Activated CD4-positive, alpha-beta T cell treated with anti-CD3 and anti-CD28 coated beads for 36 hours (primary cell): ENCODE measurements at regions not wholly inside any gene's neighbourhood (a gene's known extent, or its start where the extent isn't known, plus 50 kb on each side); places are given as distances from the start of the nearest gene placed in this dataset.
"Not testable (repeated sequence)": the region's sequence is repeated elsewhere in the genome, so short reads cannot be mapped to it uniquely, and the experiment has no call there.

Source experiments
- ATAC-seq: fragments of 200-7000 bp; cut with Tn5 transposase; one replicate; pipeline ENCODE4 v1.10.0; 2021; ENCODE audit warnings: mild to moderate bottlenecking, moderate library complexity
- CTCF ChIA-PET: fragments of 350-600 bp; sonication (Branson Sonifier 250); formaldehyde crosslinking; loops from one replicate; lab custom pipeline; 2021; ENCODE audit warnings: antibody characterized with exemption; lab: Charles Lee
- POLR2A ChIA-PET: fragments of 350-600 bp; sonication (Branson Sonifier 250); formaldehyde crosslinking; loops from one replicate; lab custom pipeline; 2021; ENCODE audit warnings: antibody characterized with exemption, inconsistent platforms; lab: Charles Lee
- DNase-seq: peaks from one replicate; pipeline ENCODE4 v3.0.0-alpha.2; 2020
- H3K27ac Mint-ChIP-seq: one replicate; pipeline ENCODE4 v1.8.0; 2021; ENCODE audit warnings: mixed read lengths
- H3K27me3 Mint-ChIP-seq: one replicate; pipeline ENCODE4 v1.8.0; 2021; ENCODE audit warnings: mixed read lengths
- H3K36me3 Mint-ChIP-seq: one replicate; pipeline ENCODE4 v1.8.0; 2021; ENCODE audit warnings: low read depth, mixed read lengths
- H3K4me1 Mint-ChIP-seq: one replicate; pipeline ENCODE4 v1.8.0; 2021; ENCODE audit warnings: mixed read lengths
- H3K4me3 Mint-ChIP-seq: one replicate; pipeline ENCODE4 v1.8.0; 2021; ENCODE audit warnings: mild to moderate bottlenecking, moderate library complexity, mixed read lengths
- H3K9me3 Mint-ChIP-seq: one replicate; pipeline ENCODE4 v1.8.0; 2021; ENCODE audit warnings: low read depth, mixed read lengths
- intact Hi-C, 2 experiments: fragments of 100-400 bp; cut with DNase I in 1 of 2; cut with micrococcal nuclease in 1 of 2; formaldehyde crosslinking; loops; one replicate each; pipeline versions ENCODE4 v1.14.2 to v1.15.1; 2022 to 2024; cut with DNase I, micrococcal nuclease

DNA sequence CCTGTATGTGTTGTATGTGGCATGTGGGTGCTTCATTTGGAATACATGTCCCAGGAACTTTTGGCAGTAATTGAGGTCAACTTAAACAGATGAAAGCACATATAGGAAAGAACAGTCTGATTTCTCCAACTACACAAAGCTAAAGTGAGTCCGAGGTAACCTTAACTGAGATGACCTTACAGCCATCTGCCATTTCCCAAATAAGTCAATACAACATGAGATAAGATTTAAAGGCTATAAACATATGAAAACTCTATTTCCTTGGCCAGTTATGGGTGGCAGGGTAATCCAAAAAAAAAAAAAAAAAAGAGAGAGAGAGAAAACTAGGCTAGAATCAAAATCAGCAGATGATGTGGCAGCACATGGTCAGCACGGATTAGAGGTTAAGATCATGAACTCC, 1068.3 kb downstream of the KHDRBS2 start:
- DNase-seq = no peak
- intact Hi-C loops = no loop called here
- CTCF ChIA-PET = no interaction called here
- Mint-ChIP-seq H3K27ac (no peak overlapping the region), H3K4me3 (no peak overlapping the region), H3K27me3 (no peaks in the 10 kb centered on the region), H3K4me1 (no peaks in the 10 kb centered on the region), H3K36me3 (no peaks in the 10 kb centered on the region), H3K9me3 (peaks cover 19% of the 10 kb centered on the region)
- ATAC-seq = no peak
- POLR2A ChIA-PET = no interaction called here

DNA sequence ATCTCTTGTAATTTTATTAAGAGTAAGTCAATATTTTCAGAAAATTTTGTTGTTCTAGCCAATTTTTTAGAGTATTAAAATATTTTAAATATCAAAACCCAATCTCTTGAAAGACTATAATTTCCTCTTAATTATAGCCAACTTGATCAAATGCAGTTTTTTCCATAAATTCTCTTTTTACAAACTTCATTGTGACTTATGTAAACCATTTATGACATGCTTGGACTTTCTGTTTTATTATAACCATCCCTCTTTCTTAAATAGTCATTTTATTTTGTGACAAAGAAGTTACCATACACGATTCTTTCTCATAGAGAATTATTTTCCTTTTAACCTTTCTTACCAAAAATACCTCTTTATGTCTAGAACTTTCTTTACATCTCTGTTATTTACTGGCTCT, 1075.5 kb downstream of the KHDRBS2 start:
- no peak overlapping the region for H3K4me3 Mint-ChIP-seq
- no peak overlapping the region for H3K27ac Mint-ChIP-seq
- DNase-seq (no peak), ATAC-seq (no peak)
- POLR2A ChIA-PET = no interaction called here
- no peaks in the 10 kb centered on the region for H3K4me1 Mint-ChIP-seq
- H3K9me3 Mint-ChIP-seq = peaks cover 18% of the 10 kb centered on the region
- H3K36me3 Mint-ChIP-seq = no peaks in the 10 kb centered on the region
- no peaks in the 10 kb centered on the region for H3K27me3 Mint-ChIP-seq
- CTCF ChIA-PET = no interaction called here
- intact Hi-C loops = no loop called here

DNA sequence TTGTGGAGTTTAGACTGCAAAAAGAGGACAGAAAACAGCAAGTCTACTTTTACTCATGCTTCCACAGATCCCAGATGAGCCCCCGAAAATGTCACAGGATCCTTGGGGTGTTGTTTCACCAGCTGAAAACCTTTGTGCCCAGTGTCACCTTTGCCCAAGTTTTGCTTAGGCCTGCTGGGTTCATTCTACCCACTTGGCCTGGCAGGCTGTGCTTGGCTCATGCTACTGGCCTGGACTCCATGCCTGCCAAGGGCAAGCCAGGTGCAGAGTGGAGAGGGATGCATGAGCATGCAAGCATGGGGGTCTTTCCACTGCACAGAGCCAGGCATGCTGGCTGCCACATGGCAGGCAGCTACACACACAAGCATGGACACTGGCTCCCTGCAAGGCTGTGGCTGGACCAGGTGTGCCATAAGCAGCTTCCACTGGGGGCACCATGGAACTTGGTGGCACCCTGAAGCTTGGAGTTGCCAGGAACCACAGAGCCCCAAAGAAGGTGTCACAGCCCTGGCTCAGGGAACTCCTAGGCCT, 1082.0 kb downstream of the KHDRBS2 start:
- ATAC-seq (no peak), DNase-seq (no peak)
- H3K36me3 Mint-ChIP-seq = no peaks in the 10 kb centered on the region
- no peaks in the 10 kb centered on the region for H3K27me3 Mint-ChIP-seq
- ChIA-PET POLR2A (no interaction called here), CTCF (no interaction called here)
- peaks cover 15% of the 10 kb centered on the region for H3K9me3 Mint-ChIP-seq
- no peaks in the 10 kb centered on the region for H3K4me1 Mint-ChIP-seq
- intact Hi-C loops = no loop called here
- no peak overlapping the region for H3K27ac Mint-ChIP-seq
- no peak overlapping the region for H3K4me3 Mint-ChIP-seq

DNA sequence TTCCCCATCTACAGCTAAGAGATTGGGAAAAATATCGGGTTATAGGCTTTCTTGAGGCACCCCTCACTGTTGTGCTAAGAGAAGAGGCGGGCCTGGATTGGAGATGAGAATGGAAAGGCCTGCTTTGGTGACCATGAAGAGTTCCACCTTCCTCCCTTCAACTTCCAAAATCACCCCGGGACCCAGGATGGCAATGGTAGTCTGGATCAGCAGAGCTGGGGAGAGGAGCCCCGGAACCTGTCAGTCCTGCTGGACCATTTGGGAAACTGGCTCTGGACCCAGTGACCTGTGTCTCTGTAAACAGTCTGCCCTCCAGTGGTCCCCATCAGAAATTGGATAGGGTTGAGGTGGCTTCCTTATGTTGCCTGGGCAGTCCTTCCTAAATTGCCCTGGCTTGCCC, 1085.6 kb downstream of the KHDRBS2 start:
- H3K9me3 Mint-ChIP-seq = peaks cover 21% of the 10 kb centered on the region
- H3K4me1 Mint-ChIP-seq = no peaks in the 10 kb centered on the region
- H3K27me3 Mint-ChIP-seq = no peaks in the 10 kb centered on the region
- H3K4me3 Mint-ChIP-seq = no peak overlapping the region
- ATAC-seq (no peak), DNase-seq (no peak)
- ChIA-PET POLR2A (no interaction called here), CTCF (no interaction called here)
- H3K36me3 Mint-ChIP-seq = no peaks in the 10 kb centered on the region
- H3K27ac Mint-ChIP-seq = no peak overlapping the region
- intact Hi-C loops = no loop called here

DNA sequence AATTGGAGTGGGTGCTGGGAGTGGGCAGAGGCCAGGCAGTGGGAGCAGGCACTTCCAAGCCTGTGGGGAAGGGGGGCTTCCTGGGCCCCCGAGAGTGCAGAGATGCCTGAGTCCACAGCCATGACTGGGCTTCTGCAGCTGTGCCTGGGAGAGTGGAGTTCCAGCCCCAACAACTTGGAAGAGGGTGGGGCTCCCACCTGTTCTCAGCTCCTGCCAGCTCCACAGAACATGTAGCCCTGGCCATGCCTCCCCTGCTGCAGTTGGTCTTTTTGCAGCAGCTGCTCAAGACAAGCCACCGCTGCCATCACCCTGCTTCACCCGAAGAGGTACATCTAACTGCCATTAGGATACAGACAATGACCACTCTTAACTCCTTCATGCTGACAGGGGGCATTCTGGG, 1092.3 kb downstream of the KHDRBS2 start:
- no peak for ATAC-seq

DNA sequence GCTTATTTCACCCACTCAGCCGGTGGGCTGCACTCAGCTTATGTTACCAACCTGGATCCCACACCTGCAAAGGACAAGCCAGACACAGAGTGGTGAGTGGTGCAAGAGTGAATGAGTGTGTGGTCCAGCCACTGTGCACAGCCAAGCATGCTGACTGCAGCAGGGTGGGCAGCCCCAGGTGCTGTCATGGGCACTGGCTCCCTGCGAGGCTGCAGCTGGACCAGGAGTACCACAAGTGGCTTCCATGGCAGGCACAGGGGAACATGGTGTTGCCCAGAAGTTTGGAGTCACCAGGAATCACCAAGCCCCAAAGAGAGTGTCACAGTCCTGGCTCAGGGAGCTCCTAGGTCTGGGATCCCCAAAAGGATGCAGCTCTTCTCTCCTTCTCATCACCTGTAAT, 1093.4 kb downstream of the KHDRBS2 start:
- ATAC-seq = no peak
- POLR2A ChIA-PET = no interaction called here

More for the DNA sequence above, 1092.3 kb downstream of the KHDRBS2 start:
- H3K27ac Mint-ChIP-seq = no peak overlapping the region
- peaks cover 19% of the 10 kb centered on the region for H3K9me3 Mint-ChIP-seq
- H3K27me3 Mint-ChIP-seq = no peaks in the 10 kb centered on the region
- intact Hi-C loops = no loop called here
- no peaks in the 10 kb centered on the region for H3K4me1 Mint-ChIP-seq
- no peaks in the 10 kb centered on the region for H3K36me3 Mint-ChIP-seq
- ChIA-PET CTCF (no interaction called here), POLR2A (no interaction called here)
- DNase-seq = no peak
- H3K4me3 Mint-ChIP-seq = no peak overlapping the region

DNA sequence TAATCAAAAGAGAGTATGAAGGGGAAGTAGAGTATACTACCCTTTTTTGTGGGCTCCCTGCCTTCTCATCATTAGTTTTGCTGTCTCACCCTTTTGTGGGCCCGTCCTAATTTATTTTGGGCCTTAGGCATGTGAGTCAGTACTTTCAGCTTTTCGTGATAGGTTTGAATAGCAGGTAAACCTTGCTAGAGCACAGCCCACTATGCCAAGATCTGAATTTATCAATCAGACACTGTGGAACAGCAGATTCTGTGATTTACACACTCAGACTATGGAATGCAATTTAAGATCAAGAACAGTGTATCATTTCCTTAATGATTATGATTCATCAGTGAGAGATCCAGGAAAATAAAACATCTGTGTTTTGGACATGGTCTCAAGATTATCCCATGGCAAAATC, 1117.1 kb downstream of the KHDRBS2 start:
- intact Hi-C loops = no loop called here
- ChIA-PET POLR2A (no interaction called here), CTCF (no interaction called here)
- H3K4me1 Mint-ChIP-seq = no peaks in the 10 kb centered on the region
- DNase-seq (no peak), ATAC-seq (no peak)
- H3K4me3 Mint-ChIP-seq = no peak overlapping the region
- no peaks in the 10 kb centered on the region for H3K27me3 Mint-ChIP-seq
- H3K27ac Mint-ChIP-seq = no peak overlapping the region
- H3K36me3 Mint-ChIP-seq = no peaks in the 10 kb centered on the region
- H3K9me3 Mint-ChIP-seq = peaks cover 18% of the 10 kb centered on the region

More for the DNA sequence above, 1093.4 kb downstream of the KHDRBS2 start:
- Mint-ChIP-seq H3K4me1 (no peaks in the 10 kb centered on the region), H3K9me3 (peaks cover 19% of the 10 kb centered on the region), H3K27me3 (no peaks in the 10 kb centered on the region), H3K27ac (no peak overlapping the region), H3K4me3 (no peak overlapping the region), H3K36me3 (no peaks in the 10 kb centered on the region)
- intact Hi-C loops = no loop called here
- CTCF ChIA-PET = no interaction called here
- DNase-seq = no peak

DNA sequence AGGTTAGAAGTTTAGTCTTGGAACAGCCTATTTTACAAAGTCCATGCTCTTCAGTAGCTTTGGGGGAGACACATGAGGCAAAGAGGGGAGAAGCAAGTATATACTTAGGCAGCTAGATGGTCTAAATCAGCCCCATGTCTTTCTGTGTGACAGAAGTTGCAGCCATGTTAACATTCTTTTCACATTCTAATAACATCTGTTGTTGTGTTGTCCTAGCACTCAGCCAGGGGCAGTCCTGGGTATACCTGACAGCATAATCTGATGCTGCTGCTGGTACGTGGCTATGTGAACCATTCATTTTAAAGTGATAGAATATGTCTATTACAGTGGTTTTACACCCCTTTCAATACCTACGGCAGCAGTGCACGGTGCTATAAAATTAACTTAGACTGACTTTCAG, 1137.0 kb downstream of the KHDRBS2 start:
- CTCF ChIA-PET = not testable (repeated sequence)

DNA sequence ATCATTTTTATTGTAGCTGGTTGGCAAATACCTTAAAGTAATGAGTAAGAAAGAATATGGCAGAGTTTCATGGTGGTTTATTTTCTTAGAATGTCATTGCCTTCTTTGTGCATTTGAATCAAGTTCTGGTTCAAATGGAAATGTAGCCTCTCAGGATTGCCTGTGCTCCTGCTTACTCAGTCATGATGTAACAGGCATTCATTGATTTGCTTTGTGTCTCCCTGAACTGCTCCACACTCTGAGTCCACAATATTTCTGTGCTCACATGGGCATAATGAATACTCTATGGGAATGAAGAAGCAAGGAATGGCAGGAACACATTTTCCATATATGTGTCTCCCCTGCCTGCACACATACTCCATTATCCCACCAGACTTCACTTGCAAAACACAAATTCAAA, 1143.8 kb downstream of the KHDRBS2 start:
- intact Hi-C loops, H3K4me1 Mint-ChIP-seq: not testable (repeated sequence)

More for the DNA sequence above, 1137.0 kb downstream of the KHDRBS2 start:
- POLR2A ChIA-PET, H3K4me1 Mint-ChIP-seq, H3K27me3 Mint-ChIP-seq, H3K4me3 Mint-ChIP-seq, ATAC-seq, DNase-seq, intact Hi-C loops, H3K9me3 Mint-ChIP-seq, H3K27ac Mint-ChIP-seq, H3K36me3 Mint-ChIP-seq: not testable (repeated sequence)

DNA sequence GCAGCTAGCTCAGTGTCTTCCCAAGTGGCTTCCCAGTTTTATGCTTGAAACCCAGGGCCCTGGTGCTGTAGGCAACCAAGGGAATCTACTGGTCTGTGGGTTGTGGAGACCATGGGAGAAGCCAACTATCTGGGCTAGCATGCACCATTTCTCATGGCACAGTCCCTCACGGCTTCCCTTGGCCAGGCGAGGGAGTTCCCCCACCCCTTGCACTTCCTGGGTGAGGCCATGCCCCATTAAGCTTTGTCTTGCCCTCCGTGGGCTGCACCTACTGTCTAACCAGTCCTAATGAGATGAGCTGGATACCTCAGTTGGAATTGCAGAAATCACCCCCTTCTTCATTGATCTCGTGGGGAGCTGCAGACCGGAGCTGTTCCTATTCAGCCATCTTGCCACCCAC, 1152.0 kb downstream of the KHDRBS2 start:
- CTCF ChIA-PET = interaction anchor here (0.6 kb wide), 2 partner anchors 8 to 460 kb away, joined by 3 to 4 read pairs; no protein-coding TSS in a partner anchor
- Mint-ChIP-seq H3K4me1 (no peaks in the 10 kb centered on the region), H3K36me3 (no peaks in the 10 kb centered on the region), H3K27ac (no peak overlapping the region), H3K4me3 (no peak overlapping the region), H3K9me3 (peaks cover 11% of the 10 kb centered on the region), H3K27me3 (no peaks in the 10 kb centered on the region)
- intact Hi-C loops = no loop called here
- no peak for ATAC-seq
- POLR2A ChIA-PET = no interaction called here
- DNase-seq = no peak

More for the DNA sequence above, 1143.8 kb downstream of the KHDRBS2 start:
- H3K9me3 Mint-ChIP-seq, ATAC-seq, H3K27me3 Mint-ChIP-seq, POLR2A ChIA-PET, H3K4me3 Mint-ChIP-seq, H3K27ac Mint-ChIP-seq, H3K36me3 Mint-ChIP-seq, DNase-seq: not testable (repeated sequence)
- CTCF ChIA-PET = interaction anchor here (0.7 kb wide), 1 partner anchor 8 kb away, joined by 4 read pairs; no protein-coding TSS in a partner anchor

DNA sequence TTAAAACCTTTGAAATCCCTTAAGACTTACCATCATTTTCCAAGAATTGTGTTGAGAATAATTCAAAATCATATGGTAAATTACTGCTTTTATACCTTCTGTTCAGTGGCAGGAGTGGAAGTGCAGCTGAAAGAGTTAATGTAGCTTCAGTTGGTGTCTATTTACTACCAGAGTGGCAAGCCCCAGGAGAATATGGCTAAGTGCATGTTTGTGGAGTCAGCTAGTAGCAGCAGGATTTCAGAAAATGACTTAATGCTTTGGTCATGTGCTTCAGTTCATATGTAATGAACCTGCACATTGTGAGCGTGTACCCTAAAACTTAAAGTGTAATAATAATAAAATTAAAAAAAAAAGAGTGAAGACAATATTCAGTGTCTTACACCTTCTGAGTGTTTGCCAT, 1171.8 kb downstream of the KHDRBS2 start:
- POLR2A ChIA-PET, H3K36me3 Mint-ChIP-seq, H3K4me3 Mint-ChIP-seq, H3K27me3 Mint-ChIP-seq, intact Hi-C loops, H3K9me3 Mint-ChIP-seq, H3K27ac Mint-ChIP-seq, ATAC-seq, H3K4me1 Mint-ChIP-seq, CTCF ChIA-PET, DNase-seq: not testable (repeated sequence)

DNA sequence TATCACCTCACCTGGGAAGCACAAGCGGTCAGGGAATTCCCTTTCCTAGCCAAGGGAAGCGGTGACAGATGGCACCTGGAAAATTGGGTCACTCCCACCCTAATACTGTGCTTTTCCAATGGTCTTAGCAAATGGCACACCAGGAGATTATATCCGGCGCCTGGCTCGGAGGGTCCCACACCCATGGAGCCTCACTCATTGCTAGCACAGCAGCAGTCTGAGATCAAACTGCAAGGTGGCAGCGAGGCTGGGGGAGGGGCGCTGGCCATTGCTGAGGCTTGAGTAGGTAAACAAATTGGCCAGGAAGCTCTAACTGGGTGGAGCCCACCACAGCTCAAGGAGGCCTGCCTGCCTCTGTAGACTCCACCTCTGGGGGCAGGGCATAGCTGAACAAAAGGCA, 1178.1 kb downstream of the KHDRBS2 start:
- H3K27me3 Mint-ChIP-seq, POLR2A ChIA-PET, DNase-seq, ATAC-seq, H3K4me1 Mint-ChIP-seq, CTCF ChIA-PET, H3K36me3 Mint-ChIP-seq, H3K27ac Mint-ChIP-seq, H3K4me3 Mint-ChIP-seq, intact Hi-C loops: not testable (repeated sequence)
- H3K9me3 Mint-ChIP-seq = peaks cover 16% of the 10 kb centered on the region
